Right ventricle myocardium superior (tissue), 1 donor: ENCODE measurements at regions not wholly inside any gene's neighbourhood (a gene's known extent, or its start where the extent isn't known, plus 50 kb on each side); places are given as distances from the start of the nearest gene placed in this dataset.

Experiments used
- ATAC-seq: fragments of 200-7000 bp; cut with Tn5 transposase; one replicate; pipeline ENCODE4 v1.9.1; 2020; ENCODE audit warnings: mild to moderate bottlenecking; ENCODE audit not compliant: poor library complexity
- DNase-seq: peaks from one replicate; pipeline ENCODE4 v3.0.0-alpha.2; 2020
- intact Hi-C: fragments of 100-400 bp; cut with DNase I; formaldehyde crosslinking; loops from one replicate; pipeline ENCODE4 v1.11.2; 2022
- donor health status: DM: no; HTN: yes; CAD: no; lungs with severe emphysema.

DNA sequence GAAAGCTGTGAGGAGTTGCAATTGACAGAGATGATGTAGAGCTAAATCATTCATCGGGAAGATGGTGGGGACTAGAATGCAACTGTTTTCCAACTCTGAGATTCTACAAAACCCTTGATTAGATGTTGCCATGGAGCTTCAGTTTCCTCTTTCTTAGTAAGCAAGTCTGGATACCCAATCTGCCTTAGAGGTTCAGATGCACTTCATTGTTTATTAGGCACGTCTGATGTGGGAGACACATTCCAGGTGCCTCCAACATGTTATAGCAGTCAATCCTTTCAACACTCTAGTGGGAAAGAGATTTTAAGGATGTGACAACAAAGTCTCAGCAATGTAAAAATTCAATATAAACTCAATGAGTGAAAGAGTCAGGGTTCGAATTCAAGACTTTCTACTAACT, 291.3 kb upstream of the PHYHIPL start:
- intact Hi-C loops: no loop called here
- no peak for ATAC-seq
- no peak for DNase-seq

DNA sequence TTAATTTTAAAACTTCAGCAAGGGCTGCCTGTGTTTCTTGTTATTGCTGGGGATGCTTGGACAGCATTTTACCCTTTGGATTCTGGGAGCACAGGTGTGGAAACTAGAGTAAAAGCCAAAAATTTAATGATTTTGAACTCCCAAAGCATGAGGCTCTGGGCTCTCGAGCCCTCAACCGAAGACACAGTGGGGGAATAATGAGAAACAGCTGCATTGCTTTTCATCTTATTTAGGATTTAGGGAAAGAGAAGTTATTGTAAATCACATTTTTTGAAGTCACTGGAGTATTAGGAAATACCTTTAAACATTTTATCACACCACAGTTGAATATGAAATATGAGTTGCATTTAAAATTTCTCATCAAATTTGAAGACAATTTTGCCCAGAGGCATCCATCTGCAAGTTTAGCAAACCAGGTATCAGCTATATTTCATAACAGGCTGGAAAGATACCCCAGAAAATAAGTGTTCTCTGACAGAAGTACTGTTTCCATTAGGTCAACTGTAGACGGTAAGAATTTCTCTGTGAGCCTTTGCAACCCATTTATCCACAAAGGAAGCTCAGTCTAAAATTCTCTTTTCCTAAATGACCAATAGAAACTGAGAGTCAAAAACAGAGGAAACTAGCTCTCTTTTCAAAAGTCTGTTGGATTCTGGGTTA, 290.6 kb upstream of the PHYHIPL start:
- ATAC-seq: no peak
- intact Hi-C loops: no loop called here

DNA sequence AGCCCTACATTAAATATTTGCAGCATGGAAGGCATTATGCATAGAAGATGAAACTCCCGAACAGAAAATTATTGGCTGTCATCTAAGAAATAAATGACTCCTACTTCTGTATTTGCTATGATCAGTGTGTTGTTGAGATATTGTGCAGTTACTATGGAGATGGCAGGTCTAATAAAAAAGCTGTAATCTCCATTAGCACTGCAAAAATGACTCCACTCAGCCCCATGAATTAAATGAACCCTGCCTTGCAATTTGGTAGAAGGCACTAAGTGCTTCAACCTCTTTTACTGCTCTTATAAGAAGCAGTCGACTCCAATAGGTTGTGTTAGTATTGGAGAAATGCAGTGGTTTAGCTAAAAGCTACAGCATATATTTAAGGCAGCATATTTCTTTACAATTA, 290.0 kb upstream of the PHYHIPL start:
- DNase-seq: no peak
- intact Hi-C loops: no loop called here
- ATAC-seq: no peak

More for the DNA sequence above, 290.6 kb upstream of the PHYHIPL start:
- DNase-seq: no peak

DNA sequence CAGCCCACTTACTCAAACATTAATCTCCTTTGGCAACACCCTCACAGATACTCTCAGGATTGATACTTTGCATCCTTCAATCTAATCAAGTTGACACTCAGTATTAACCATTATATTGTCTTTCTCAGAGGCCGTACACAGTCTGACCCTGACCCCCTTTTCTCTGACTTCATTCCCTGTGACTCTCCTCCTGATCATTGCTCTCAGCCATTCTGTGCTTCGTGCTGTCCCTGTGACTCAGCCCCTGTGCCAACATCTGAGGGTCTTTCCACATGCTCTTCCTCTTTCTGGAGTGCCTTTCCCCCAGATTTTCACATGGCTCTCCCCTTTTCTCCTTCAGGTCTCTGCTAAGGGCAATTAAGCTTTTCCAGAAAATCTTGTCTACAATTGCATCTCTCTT, 289.0 kb upstream of the PHYHIPL start:
- DNase-seq: no peak
- no peak for ATAC-seq
- intact Hi-C loops: no loop called here

DNA sequence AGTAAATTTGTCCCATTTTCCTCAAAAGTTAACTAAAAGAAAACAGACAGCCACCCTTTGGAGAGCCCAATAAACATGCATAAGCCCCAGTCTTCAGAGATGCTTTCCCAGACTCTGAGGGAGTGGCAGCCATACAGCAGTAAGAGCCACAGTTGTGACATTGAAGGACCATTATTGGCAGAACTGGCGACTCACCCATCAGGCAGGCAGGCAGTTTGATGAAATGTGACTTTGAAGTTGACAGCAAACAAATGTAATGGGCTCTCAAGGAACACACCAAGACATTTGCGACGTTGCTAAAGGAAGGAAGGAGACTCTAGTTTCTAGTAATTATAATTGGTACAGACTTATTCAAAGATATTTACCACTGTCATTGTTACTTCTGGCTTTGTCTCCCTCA, 287.5 kb upstream of the PHYHIPL start:
- ATAC-seq (no peak), DNase-seq (no peak)
- intact Hi-C loops: no loop called here

DNA sequence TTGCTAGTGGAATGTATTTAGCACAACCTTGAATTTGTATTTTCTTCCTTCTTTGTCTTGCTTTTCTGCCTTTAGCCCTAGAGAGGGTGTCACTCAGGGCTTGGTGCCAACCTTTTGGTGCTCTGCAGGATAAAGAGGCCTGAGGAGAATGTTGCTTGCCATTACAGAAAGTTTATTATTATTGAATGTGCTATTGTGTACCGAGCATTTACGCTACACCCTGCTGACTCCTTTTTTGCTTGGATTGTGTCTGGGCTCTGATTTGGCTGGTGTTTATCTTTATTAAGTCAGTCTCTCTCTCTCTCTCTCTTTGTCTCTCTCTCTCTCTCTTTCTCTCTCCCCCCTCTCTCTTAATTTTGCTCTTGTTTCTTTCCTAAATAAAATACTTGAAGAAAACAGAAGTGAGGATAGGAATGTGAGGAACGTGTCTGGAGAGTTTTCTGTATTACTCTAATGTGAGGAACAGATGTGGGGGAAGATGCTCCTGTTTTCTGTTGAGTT, 284.4 kb upstream of the PHYHIPL start:
- DNase-seq (peak; percentile 40), ATAC-seq (no peak)
- intact Hi-C loops: no loop called here

DNA sequence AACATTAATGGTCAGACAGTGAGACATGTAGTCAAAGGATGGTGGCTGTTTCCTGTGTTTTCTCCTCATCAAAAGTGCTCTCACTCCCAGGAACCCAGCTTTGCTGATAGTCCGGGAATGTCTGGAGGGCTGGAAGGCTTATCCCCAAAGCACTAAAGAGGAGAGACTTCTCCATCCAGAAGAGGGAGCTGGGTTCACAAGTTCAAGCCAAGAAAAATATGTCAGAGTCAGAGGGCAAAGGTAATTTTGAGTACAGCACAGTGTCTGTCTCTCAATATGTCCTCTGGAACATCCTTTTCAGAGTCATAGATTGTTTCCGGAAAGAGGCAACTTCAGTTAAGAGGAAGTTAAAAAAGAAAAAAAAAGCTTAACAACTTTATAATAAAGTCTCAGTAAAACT, 281.5 kb upstream of the PHYHIPL start:
- DNase-seq: no peak
- intact Hi-C loops: no loop called here
- peak; percentile 69 for ATAC-seq

DNA sequence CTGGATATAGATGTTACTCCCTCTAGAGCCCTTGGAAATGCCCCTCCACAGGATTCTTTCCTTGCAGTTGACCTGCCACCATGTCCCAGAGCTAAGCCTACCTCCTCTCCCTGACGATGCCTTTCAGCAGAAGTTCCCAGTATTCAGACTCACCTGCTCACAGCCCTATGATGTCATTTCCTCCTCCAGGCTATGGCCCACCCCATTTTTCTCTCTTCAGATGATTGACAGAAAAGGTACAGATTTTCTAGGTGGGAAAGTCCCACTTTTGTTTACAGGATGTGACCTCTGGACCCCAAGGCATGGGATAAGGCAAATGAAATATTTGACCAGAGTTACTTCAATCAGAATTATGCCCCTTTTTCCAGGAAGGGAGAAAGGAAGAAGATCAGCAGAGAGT, 280.2 kb upstream of the PHYHIPL start:
- no peak for DNase-seq
- intact Hi-C loops: no loop called here
- no peak for ATAC-seq

DNA sequence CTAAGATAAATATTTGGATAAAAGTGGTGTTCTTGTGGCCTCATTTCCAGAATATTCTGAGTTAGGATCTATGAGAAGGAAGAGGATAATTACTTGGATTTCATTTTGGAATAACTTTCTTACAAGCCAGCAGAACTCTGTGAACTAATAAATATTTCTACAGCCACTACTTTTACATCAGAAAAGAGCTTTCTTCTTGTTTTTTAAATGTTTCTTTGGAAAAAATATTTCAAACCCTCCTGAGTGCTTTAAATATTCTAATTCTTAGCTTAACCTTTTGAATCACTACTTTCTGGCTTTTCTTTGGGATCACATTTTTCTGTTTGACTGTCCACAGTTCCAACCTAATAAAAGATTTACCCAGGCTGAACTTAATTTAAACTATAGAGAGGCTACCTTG, 279.2 kb upstream of the PHYHIPL start:
- intact Hi-C loops: no loop called here
- no peak for DNase-seq
- ATAC-seq: no peak

DNA sequence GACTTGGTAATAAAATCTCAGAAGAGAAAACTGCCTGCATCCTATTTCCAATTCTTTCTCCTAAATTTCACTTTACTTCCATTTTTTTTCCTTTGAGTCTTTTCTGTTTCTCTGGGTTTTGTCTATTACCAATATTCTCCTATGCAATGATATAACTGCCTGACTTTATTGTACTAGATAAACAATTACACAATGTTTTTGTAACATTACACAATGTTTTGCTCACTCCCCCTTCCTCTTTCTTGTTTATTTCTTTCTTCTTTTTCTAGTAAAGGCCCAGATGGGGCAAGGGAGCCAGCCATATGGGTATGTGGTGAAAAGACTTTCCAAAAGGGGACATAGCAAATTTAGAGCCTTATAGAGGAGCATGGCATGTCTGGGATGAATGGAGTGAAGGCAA, 278.7 kb upstream of the PHYHIPL start:
- no peak for ATAC-seq
- intact Hi-C loops: no loop called here
- DNase-seq: no peak

DNA sequence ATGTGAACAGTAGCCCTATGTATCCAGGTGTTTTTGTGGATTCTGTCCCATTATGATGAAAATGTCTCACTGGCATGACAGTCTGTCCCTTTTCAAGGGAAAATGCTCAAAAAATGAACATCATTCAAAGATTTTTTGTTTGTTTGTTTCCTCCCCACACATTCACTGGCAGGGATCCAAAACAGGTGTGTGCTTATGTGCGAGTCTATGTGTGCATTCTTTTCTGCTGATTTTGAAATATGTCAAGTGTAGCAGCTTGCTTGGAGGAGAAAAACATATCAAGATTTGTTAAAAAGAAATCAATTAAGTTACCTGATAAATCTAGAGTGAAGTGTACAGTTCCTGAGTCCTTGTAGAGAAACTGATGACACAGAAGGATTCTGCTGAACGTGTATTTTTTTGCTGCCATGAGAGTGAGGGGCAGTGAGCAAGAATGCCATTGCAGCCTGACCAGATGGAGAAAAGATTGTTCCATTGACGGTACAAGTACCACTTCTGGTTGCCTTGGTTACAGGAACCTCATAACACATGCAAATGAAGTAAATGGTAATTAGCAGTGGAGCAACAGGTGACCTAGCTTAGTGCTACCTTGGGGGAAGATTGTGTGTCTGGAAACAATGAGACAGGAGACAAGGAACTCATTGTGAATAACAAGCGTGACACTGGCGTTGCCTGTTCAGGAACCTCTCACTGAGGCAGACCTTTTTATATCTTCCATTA, 277.4 kb upstream of the PHYHIPL start:
- DNase-seq: no peak
- no peak for ATAC-seq
- intact Hi-C loops: no loop called here

DNA sequence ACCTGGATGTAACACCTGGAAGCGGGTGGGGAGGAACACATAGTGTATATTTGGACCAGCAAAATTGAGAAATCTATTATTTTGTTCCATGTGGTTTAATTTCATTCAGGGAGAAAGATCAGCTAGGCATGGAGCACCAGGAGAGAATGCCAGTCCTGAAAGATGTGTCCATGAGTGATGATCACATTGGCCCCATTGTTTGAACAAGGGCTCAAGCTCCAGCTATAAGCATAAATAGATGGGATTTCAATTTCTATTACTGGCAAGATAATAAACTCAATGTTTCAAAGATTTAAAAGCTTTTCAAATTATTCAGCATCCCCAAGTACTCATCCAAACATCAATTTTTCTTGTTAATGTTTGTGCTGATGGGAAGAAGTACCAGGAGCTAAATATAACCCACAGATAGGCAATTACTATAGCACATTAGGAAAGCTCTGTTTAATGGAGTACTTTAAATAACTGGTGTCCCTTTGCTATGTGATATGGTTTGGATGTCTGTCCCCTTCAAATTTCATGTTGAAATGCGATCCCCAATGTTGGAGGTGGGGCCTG, 275.3 kb upstream of the PHYHIPL start:
- no peak for ATAC-seq
- intact Hi-C loops: no loop called here
- no peak for DNase-seq

DNA sequence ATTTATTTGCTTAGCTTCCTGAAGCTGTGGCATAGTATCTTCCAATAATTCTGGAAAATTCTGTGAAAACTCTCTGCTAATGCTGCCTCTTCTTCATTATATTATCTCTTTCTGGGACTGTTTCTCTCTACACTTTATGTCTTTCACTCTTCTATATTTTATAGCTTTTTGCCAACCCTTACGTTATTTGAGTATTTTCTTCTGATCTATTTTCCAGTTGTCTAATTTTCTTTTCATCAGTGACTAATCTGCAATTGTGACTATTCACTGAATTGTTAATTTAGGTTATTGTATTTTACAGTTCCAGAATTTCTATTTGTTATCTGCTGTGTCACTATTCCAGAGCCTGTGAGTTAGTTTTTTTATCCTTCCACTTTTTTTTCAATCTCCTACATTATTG, 273.4 kb upstream of the PHYHIPL start:
- ATAC-seq (no peak), DNase-seq (no peak)
- intact Hi-C loops: no loop called here

DNA sequence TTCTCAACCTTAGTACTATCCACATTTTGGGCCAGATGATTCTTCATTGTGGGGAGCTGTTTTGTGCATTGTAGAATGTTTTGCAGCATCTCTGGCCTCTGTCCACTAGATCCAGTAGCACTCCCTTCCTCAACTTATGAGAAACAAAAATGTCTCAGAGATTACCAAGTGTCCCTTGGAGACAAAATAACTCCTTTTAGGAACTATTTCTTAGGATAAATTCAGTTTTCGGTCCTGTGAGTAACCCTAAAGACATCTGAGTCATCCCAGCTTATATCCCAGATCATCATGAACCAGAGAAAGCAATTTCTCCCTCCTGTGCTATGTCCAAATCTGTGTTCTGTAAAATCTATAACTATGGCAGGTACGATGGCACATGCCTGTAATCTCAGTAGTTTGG, 266.6 kb upstream of the PHYHIPL start:
- intact Hi-C loops: no loop called here
- no peak for DNase-seq
- ATAC-seq: no peak

DNA sequence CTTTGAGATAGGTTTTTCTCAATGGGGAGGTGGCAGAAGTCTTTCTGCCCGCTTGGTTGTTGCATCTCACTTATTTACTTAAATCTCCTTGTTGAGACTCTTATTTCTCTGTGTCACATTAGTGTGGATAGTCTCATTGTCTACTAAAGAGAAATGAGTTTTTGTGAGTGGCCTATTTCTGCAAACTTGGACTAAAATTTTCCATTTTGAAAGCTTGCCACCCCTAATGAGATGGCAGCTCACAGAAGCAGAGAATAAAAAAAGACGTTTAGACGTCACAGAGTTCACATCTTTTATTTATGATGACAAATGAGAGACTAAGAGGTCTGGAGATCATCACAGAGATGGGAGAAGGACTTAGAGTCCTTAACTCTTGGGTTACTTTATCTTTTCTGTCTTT, 262.7 kb upstream of the PHYHIPL start:
- ATAC-seq (no peak), DNase-seq (no peak)
- intact Hi-C loops: no loop called here

DNA sequence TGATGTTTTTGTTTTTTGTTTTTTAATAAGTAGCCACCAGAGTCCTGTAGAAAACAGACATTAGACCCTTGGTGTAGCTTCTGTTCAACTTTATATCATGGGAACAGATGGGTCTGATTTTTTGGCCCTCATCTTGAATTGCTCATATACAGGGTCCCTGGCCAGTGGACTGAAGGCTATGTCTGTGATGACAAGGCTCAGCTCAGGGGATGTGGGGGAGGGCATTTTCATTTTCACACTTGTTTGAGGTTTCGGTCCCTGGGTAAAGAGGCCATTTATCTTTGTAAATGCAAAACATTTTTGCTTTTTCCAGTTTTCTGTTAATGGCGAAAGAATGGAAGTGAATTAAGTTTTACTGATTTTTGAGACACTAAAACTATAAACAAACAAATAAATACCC, 257.6 kb upstream of the PHYHIPL start:
- no peak for ATAC-seq
- intact Hi-C loops: no loop called here

DNA sequence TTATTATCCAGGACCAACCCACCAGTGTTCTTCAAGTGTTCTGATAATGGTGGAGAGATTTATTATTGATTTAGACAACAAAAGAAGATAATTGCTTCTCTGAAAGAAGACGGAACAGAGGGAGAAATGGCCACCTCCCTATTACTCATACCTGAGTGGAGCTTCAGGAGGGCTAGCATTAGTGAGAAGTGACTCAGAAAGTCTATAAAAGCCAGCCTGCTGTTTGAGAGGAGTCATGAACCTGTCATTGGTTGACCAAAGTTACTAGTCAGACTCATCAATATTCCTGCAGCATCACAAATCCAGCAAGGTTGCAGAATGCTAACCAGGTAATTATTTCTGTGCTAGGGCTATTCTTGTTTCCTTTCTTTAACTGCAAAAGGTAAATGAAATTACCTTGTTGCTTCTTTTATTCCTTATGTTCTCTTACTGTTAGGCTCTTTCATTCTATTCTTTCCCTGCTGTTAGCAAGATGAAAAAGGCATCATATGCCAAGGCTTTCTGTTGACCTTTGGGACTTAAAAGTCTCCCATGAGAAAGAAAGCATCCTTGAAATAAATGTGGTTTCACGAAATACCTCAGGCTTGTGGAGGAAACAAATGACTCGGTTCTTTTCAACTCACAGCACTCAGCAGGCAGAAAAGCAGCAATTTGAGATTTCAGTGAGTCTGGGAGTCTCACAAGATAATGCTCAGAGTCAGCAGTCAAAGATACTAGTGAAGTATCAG, 256.4 kb upstream of the PHYHIPL start:
- ATAC-seq (no peak), DNase-seq (no peak)

More for the DNA sequence above, 257.6 kb upstream of the PHYHIPL start:
- no peak for DNase-seq

DNA sequence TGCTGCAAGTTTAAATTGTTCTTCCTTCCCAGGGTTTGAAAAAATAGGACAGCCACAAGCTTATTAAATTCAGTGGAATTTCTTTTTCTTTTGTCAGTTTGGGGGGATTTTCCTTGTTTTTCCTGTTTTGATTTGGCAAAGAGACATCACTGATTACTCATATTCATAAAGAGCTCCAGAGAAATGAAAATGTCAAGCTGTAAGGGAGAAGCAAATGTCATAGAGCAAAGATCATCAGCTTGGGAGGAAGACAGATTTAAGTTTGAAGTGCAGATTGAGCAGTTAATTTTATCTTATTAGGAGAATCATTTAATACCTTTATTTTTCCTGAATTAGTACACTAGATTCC, 255.8 kb upstream of the PHYHIPL start:
- intact Hi-C loops: no loop called here
- DNase-seq (no peak), ATAC-seq (no peak)

More for the DNA sequence above, 256.4 kb upstream of the PHYHIPL start:
- intact Hi-C loops: no loop called here

DNA sequence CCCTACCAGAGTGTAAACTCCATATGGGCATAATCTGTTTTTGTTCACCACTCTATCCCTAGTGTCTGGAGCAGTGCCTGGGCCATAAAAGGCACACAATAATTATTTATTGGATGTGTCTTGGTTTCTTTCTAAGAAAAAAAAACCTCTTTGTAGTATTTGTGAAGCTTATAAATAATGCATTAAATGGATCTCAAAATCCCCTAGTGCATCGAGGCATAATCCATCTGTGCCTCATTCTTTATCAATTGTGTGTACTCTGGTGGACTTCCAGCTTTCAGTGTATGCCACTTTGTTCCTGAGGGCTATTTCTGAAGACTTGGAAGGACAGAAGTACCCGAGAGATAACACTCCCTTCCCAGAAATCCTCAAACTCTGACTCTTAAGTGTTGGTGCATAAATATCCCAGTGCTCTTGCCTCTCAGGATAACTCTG, 255.0 kb upstream of the PHYHIPL start:
- intact Hi-C loops: no loop called here
- no peak for DNase-seq
- peak; percentile 83 for ATAC-seq

DNA sequence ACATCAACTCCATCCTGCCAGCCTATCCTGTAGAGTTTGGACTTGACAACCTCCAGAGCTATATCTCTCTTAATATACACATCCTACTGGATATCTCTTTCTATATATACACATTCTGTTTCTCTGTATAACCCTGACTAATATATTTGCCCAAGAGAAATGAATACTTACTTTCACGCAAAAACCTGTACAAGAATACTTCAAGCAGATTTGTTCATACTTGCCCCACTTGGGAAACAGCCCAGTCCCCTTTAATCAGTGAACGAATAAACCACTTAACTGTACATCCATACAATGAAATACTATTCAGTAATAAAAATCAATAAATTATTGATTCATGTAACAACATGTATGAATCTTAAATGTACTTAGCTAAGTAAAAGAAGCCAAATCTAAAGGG, 251.1 kb upstream of the PHYHIPL start:
- intact Hi-C loops: no loop called here
- DNase-seq (no peak), ATAC-seq (no peak)
